Subcutaneous abdominal adipose tissue (tissue), 5 donors: ENCODE measurements at regions not wholly inside any gene's neighbourhood (a gene's known extent, or its start where the extent isn't known, plus 50 kb on each side); places are given as distances from the start of the nearest gene placed in this dataset.

ENCODE experiments used
- H3K27ac ChIP-seq: one replicate; pipeline ENCODE4 v1.7.0; 2013; ENCODE audit warnings: low read depth, mild to moderate bottlenecking, inconsistent platforms, low read length, moderate library complexity
- H3K27me3 ChIP-seq, 5 donors: one replicate each; pipeline ENCODE4 v1.7.0; 2013; ENCODE audit warnings: low read length in 5 of 5, inconsistent platforms in 1 of 5; ENCODE audit not compliant: control insufficient read depth in 5 of 5, insufficient read depth in 4 of 5
- H3K36me3 ChIP-seq, 5 donors: one replicate each; pipeline ENCODE4 v1.7.0; 2013; ENCODE audit warnings: low read length in 5 of 5; ENCODE audit not compliant: control insufficient read depth in 5 of 5, insufficient read depth in 5 of 5
- H3K4me1 ChIP-seq, 5 donors: one replicate each; pipeline ENCODE4 v1.7.0; 2013; ENCODE audit warnings: low read length in 5 of 5, mild to moderate bottlenecking in 3 of 5, moderate library complexity in 1 of 5; ENCODE audit not compliant: control insufficient read depth in 5 of 5, insufficient read depth in 5 of 5
- H3K4me3 ChIP-seq, 5 donors: one replicate each; pipeline ENCODE4 v1.7.0; 2013; ENCODE audit warnings: low read length in 5 of 5, low read depth in 1 of 5
- H3K9ac ChIP-seq, 5 donors: one replicate each; pipeline ENCODE4 v1.7.0; 2013; ENCODE audit warnings: low read length in 5 of 5, mild to moderate bottlenecking in 4 of 5, moderate library complexity in 3 of 5
- H3K9me3 ChIP-seq, 5 donors: one replicate each; pipeline ENCODE4 v1.7.0; 2013; ENCODE audit warnings: low read length in 5 of 5; ENCODE audit not compliant: control insufficient read depth in 5 of 5
- donor health status: healthy.
- donor health status: healthy.
- donor health status: healthy.
- donor health status: healthy.
- donor health status: healthy.

DNA sequence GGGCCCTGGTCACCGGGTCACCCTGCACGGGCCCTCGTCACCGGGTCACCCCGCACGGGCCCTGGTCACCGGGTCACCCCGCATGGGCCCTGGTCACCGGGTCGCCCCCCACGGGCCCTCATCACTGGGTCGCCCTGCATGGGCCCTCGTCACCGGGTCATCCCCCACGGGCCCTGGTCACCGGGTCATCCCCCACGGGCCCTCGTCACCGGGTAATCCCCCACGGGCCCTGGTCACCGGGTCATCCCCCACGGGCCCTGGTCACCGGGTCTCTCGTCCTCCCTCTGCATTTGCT is 77.6 kb downstream of the RIPK4 start:
- Histone ChIP-seq H3K9ac (no peak overlapping the region), H3K9me3 (no peaks in the 10 kb centered on the region), H3K27me3 (peaks cover 0 to 15% (median 10%) of the 10 kb centered on the region in 5 donors), H3K4me3 (no peak overlapping the region), H3K4me1 (no peaks in the 10 kb centered on the region), H3K27ac (no peak overlapping the region), H3K36me3 (no peaks in the 10 kb centered on the region)

DNA sequence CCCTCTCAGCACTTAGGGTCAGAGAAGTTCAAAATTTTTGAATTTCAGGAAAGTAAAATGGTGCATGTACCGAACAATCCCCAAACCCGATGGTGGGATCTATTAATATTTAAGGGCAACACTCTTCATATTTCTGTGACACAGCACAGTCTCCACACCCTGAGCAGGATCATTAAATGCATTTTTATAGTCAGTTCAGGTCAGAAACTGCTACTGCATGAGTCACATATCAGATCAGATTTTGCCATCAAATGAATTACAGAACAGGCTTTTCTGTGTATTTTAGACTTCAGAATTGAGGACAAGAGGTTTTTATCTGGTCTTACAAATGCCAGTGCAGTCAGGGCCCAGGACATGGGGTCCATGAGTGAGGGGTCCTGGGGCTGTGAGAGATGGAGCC is 79.2 kb downstream of the RIPK4 start:
- no peaks in the 10 kb centered on the region for H3K9me3 ChIP-seq
- peaks cover 0 to 18% (median 11%) of the 10 kb centered on the region in 5 donors for H3K27me3 ChIP-seq
- no peaks in the 10 kb centered on the region for H3K36me3 ChIP-seq
- no peak overlapping the region for H3K4me3 ChIP-seq
- no peak overlapping the region for H3K9ac ChIP-seq
- H3K4me1 ChIP-seq: no peaks in the 10 kb centered on the region
- H3K27ac ChIP-seq: no peak overlapping the region

DNA sequence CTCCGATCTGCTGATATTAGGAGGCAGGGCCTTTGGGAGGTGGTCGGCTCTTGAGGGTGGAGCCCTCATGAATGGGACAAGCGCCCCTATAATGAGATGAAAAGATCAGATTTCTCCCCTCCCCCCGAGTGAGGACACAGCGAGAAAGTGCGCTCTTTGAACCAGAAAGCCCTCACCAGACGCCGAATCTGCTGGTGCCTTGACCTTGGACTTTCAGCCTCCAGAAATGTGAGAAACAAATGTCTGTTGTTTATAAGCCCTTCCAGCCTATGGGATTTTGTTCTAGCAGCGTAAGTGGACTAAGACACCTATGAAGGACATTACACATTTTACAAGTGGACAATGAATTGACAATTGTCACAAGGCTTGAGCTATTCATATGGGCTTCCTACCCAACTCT is 80.2 kb downstream of the RIPK4 start:
- Histone ChIP-seq H3K36me3 (no peaks in the 10 kb centered on the region), H3K9me3 (no peaks in the 10 kb centered on the region), H3K4me1 (no peaks in the 10 kb centered on the region), H3K27me3 (peaks cover 0 to 18% (median 9%) of the 10 kb centered on the region in 5 donors), H3K4me3 (no peak overlapping the region), H3K27ac (no peak overlapping the region), H3K9ac (no peak overlapping the region)

DNA sequence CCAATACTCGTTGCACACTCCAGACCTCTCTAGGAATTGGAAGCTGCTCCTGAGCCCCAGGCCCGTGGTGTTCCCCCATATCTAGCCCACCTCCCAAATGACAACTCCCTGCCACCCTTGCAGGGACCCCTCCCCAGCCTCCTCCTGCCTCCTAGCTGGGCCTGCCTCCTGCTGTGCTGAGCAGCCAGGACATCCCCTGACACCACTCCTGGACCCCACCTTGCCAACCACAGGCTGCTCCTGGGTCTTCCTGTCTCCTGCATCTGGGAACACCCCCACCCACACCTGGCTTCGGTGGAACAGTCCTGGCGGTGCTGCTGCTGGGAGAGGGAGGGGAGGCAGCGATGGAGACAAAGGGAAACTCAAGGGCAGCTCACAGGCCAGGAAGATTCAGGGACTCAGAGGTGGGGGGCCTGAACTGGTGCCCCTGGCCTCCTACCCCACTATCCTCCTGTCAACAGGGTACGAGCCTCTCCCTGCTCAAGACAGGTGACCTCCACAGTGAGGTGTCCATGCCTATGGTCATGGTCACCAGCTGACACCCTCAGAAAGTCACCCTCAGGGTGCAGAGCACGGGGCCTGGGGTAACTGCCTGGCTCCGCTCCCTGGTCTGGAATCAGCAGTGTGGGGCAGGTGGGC is 81.2 kb downstream of the RIPK4 start:
- H3K27ac ChIP-seq: no peak overlapping the region
- H3K36me3 ChIP-seq: no peaks in the 10 kb centered on the region
- no peaks in the 10 kb centered on the region for H3K9me3 ChIP-seq
- H3K27me3 ChIP-seq: peaks cover 0 to 18% (median 2%) of the 10 kb centered on the region in 5 donors
- H3K4me1 ChIP-seq: no peaks in the 10 kb centered on the region
- H3K9ac ChIP-seq: no peak overlapping the region
- H3K4me3 ChIP-seq: no peak overlapping the region

DNA sequence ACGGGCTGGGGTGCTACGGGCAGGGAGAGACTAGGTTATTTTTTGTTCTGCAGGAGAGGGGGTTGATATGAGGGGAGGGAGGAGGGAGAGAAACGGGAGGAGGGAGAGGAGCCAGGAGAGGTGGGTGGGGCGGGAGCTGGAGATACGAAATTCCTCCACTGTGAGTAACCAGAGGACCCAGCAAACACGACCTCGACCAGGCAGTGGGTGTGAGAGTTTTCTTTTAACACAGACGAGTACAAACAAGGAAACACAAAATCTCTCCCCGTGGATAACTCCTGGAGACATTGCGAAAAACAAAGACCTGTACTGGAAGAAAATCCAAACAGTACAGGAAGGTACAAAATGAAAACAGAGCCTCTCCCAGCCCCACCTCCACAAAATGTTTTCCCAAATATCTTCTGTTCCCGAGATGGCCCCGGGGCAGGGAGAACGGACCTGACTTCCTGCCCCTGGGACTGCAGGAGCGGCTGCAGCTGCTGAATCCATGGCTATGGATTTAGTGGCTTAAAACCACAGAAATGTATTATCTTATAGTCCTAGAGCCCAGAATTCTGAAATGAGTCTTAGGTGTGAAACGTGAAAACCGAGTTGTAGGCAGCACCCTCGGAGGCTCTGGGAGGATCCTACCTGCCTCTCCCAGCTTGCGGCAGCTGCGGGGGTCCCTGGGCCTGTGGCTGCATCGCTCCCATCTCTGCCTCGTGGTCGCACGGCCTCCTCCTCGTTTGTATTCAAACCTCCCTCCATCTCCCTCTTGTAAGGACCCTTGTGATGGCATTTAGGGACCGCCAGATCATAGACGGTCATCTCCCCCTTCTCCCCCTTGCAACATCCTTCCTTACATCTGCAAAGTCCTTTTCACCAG is 82.2 kb downstream of the RIPK4 start:
- H3K27ac ChIP-seq: no peak overlapping the region
- peaks cover 0 to 18% (median 2%) of the 10 kb centered on the region in 5 donors for H3K27me3 ChIP-seq
- H3K4me1 ChIP-seq: no peaks in the 10 kb centered on the region
- H3K9ac ChIP-seq: no peak overlapping the region
- no peak overlapping the region for H3K4me3 ChIP-seq
- no peaks in the 10 kb centered on the region for H3K36me3 ChIP-seq
- H3K9me3 ChIP-seq: no peaks in the 10 kb centered on the region

DNA sequence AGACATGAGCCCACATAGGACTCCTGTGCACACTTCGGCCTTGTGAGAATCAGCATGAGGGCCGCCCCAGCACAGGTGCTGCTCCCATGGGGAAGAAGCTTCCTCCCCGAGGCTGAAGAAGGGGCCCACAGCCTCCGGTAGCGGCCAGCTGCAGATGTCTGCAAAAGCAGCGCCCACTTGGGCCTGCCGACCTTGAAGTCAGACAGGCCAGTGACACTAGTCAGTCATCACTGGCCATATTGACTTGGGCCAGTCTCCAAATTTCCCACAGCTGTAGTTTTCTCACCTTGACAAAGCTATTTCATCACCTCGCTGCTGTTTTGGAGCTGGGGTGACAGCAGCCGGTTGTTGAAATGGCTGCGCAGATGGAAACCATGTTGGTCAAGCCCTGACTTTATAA is 83.0 kb downstream of the RIPK4 start:
- peaks cover 2 to 8% (median 7%) of the 10 kb centered on the region in 5 donors for H3K4me1 ChIP-seq
- H3K9ac ChIP-seq: no peak overlapping the region
- H3K27me3 ChIP-seq: peaks cover 0 to 18% (median 2%) of the 10 kb centered on the region in 5 donors
- no peak overlapping the region for H3K4me3 ChIP-seq
- no peak overlapping the region for H3K27ac ChIP-seq
- no peaks in the 10 kb centered on the region for H3K9me3 ChIP-seq
- H3K36me3 ChIP-seq: no peaks in the 10 kb centered on the region

DNA sequence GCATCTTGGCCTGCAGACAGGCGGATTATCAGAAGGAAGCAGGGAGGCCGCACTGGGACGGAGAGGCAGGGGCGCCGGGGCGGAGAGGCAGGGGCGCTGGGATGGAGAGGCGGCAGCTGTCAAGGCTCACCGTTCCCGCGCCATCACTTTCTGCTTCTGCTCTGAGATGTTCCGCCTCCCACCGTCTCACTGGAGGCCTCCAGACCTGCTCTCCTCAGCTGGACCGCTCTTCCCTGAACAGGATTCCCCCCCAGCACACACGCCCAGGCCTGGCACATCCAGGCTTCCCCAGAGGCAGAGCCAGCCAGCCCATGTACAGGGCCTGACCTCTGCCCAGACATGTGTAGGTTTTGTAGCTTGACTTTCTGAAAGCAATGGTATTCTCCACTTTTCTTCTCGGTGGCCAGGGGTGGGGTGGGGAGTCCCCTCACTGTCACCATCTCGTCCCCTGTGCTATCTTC is 84.1 kb downstream of the RIPK4 start:
- Histone ChIP-seq H3K9me3 (no peaks in the 10 kb centered on the region), H3K4me3 (no peak overlapping the region), H3K27me3 (peaks cover 0 to 18% (median 2%) of the 10 kb centered on the region in 5 donors), H3K4me1 (peaks cover 3 to 15% (median 13%) of the 10 kb centered on the region in 5 donors), H3K36me3 (no peaks in the 10 kb centered on the region), H3K27ac (no peak overlapping the region), H3K9ac (no peak overlapping the region)

DNA sequence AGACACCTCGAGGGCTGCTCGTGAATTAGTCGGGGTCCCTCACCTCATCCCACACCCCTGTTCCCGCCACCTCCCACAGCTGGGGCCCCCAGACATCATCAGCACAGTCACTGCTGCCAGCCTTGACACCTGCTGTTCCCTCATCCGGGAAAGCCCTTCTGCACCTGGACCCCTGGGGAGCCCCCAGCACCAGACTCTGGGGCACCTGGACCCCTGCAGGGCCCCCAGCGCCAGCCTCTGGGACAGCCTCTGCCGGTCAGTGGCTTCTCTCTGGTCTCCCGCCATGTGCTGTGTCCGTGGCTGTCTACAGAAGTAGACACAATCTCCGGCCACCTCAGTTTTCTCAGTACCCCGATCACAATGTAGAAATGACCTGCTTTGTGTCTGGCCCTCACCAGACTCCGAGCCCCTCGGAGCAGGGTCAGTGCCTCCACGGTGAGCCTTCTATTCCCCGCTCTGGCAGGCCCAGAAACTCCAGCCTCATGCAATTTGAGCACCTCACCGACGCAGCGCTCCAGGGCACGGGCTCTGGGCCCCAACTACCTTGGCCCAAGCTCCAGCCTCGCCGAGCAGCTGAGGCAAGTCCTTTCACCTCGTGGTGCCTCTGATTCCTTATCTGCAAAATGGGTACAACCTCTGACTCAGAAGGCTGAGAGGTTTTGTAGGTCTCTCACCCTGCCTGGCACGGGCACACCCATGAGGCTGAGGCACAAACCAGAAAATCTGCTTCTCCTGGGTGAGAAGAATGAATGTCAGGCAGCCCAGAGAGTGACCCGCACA is 84.7 kb downstream of the RIPK4 start:
- Histone ChIP-seq H3K4me1 (peaks cover 3 to 15% (median 13%) of the 10 kb centered on the region in 5 donors), H3K4me3 (no peak overlapping the region), H3K27ac (no peak overlapping the region), H3K27me3 (peaks cover 0 to 18% (median 2%) of the 10 kb centered on the region in 5 donors), H3K36me3 (no peaks in the 10 kb centered on the region), H3K9ac (peak overlapping the region in 1 of 5 donors; percentile 26), H3K9me3 (no peaks in the 10 kb centered on the region)

DNA sequence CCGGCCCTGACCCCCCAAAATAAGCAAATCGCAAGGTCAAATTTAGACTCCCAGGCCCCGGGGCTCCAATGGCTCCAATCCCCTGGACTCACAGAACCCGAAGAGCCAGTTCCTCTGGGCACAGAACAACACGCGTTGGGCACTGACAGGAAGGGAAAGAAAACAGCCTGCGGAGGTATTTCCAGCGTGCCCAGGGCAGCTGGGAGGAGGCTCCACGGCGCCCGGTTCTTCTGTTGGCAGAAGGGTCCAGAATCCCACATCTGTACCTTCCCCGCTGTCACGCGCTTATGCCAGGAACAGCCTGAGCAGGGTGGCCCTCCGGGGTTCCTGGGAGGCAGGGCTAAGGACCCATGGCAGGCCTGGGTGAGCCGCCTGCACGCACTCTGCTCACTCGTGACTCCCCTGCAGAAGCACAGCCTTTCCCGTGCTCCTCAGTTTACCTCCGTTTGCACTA is 85.5 kb downstream of the RIPK4 start:
- peaks cover 0 to 15% (median 1%) of the 10 kb centered on the region in 5 donors for H3K27me3 ChIP-seq
- peak overlapping the region in 1 of 5 donors; percentile 26 for H3K9ac ChIP-seq
- peaks cover 3 to 15% (median 13%) of the 10 kb centered on the region in 5 donors for H3K4me1 ChIP-seq

More for the DNA sequence above, 85.5 kb downstream of the RIPK4 start:
- Histone ChIP-seq H3K27ac (no peak overlapping the region), H3K36me3 (no peaks in the 10 kb centered on the region), H3K9me3 (no peaks in the 10 kb centered on the region), H3K4me3 (no peak overlapping the region)
